NCI-H345 treated with DMSO at 0.1 percent for 48 hours (cell line): ENCODE measurements at regions not wholly inside any gene's neighbourhood (a gene's known extent, or its start where the extent isn't known, plus 50 kb on each side); places are given as distances from the start of the nearest gene placed in this dataset.
"Not testable (repeated sequence)": the region's sequence is repeated elsewhere in the genome, so short reads cannot be mapped to it uniquely, and the experiment has no call there.

ENCODE experiments used
- DNase-seq: peaks from one replicate; lab custom pipeline; 2025; ENCODE audit not compliant: unreplicated experiment; lab: John Stamatoyannopoulos, UW

DNA sequence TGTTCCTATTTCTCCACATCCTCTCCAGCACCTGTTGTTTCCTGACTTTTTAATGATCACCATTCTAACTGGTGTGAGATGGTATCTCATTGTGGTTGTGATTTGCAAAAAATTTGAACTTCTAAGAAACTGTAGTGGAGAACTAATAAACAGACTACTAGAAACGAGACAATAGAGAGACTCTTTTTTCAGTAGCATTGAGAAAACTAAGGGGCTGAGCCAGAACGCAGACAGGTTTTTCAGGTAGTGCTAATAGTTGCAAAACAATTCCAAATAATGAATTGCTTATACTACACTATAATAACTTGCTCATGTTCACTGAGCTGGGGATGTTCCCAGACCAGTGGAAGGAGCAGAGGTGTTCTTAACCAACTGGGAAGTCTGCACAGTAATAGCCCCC lies 98.8 kb upstream of the DPH5 start:
- no peak for DNase-seq

DNA sequence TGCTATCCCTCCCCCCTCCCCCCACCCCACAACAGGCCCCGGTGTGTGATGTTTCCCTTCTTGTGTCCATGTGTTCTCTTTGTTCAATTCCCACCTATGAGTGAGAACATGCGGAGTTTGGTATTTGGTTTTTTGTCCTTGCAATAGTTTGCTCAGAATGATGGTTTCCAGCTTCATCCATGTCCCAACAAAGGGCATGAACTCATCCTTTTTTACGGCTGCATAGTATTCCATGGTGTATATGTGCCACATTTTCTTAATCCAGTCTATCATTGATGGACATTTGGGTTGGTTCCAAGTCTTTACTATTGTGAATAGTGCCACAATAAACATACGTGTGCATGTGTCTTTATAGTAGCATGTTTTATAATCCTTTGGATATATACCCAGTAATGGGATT lies 98.3 kb upstream of the DPH5 start:
- DNase-seq = not testable (repeated sequence)

DNA sequence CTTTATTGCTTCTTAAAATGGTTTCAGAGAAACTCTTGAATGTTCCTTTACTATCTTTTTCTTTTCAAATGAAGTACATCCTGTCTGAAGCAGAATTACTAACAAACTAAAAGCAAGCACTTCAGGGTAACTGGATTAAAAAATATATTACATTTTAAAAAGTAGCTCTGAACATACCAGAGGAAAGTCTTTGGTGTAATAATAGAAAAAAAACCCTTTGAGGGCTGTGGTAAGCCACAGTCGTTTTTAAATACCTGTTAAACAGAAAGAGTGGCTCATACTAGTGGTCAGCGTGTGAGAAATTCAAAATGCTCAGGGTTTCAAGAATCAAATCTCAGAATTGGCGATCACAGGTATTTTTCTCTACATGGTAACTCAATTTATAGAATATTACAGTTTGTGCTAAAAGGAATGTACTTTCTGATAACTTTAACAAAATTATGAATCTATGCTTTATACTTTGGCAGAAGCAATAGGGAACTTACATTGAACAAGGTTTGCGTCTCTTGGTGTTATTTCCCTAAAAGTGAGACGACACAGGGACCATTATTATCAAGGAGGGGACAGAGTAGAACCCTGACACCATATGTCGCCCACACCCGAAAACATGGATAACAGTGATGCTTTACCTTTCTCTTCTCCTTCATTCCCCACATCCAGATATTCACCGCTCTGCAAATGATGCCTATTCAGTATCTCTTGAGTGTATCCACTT lies 97.0 kb upstream of the DPH5 start:
- DNase-seq = no peak

DNA sequence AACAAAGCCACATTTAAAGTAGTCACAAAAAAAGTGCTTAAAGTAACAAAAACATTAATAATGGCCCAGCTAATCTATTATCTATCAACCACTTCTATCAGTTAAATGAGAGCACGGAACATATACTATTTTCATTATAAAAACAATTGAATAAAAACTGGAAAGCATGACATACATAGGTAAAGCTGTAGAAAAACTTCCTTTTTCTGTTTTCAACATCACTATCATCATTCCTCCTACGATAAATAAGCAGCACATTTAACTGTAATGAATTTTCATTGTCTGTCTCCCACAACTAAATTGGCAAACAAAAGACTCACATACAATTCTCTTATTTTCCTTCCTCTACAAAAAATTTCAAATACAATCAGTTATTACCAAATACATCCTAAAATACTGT lies 96.4 kb upstream of the DPH5 start:
- DNase-seq = no peak

GRCh38 chr1:101121504-101121903 lies 95.9 kb upstream of the DPH5 start:
- DNase-seq = no peak

DNA sequence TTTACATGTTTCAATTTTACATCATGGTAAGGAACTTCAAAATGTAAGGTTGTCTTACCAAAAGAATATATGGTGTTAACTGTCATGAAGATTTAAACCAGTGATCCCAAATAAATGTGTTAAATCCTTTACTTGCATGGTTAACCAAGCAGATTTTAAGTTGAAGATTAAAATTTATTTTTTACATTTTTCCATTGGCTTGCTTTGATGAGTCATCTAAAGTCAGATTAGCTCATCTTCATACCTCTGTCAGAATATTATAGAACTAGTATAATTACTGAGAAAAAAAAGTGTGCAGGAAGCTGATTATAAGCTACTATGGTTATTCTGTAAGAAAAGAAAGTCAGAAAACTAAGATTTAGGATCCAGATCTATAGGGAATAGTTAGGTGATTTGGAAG lies 95.3 kb upstream of the DPH5 start:
- no peak for DNase-seq

DNA sequence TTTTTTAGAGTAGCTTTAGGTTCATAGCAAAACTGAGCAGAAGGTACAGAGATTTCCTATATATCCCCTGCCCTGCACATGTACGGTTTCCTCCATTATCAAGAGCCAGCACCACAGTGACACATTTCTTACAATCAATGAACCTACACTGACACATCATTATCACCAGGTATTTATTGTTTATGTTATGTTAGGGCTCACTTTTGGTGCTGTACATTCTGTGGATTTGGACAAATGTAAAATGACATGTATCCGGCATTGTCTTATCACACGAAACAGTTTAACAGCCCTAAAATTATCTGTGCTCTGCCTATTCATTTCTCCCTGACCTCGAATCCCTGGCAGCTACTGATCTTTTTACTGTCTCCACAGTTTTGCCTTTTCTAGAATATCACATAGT lies 93.7 kb upstream of the DPH5 start:
- DNase-seq = no peak

- DNase-seq = no peak
Measured at GRCh38 chr1:101116006-101116405, 90.4 kb upstream of the DPH5 start.

DNA sequence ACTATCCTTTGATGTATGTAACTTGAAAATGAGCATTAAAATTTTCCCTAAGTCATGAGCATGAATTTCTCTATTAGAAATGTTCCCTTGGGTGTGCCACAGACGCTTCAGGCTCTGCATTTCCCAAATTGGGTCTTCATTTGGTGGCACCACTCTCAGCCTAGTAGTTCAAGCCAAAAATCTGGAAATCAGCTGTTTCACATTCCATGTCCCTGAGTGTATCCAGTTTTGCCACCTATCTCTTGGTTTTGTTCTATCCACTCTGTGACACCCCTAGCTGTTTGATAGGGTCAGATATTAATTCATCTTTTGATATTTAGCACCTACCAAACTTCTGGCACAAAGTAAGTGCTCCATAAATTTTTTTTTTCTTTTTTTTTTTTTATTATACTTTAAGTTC lies 89.5 kb upstream of the DPH5 start:
- DNase-seq = no peak

GRCh38 chr1:101114128-101114527 lies 88.5 kb upstream of the DPH5 start:
- not testable (repeated sequence) for DNase-seq

- DNase-seq = no peak
Measured at GRCh38 chr1:101112051-101112780, 86.6 kb upstream of the DPH5 start.

- no peak for DNase-seq
Measured at GRCh38 chr1:101111461-101111860, 85.9 kb upstream of the DPH5 start.

DNA sequence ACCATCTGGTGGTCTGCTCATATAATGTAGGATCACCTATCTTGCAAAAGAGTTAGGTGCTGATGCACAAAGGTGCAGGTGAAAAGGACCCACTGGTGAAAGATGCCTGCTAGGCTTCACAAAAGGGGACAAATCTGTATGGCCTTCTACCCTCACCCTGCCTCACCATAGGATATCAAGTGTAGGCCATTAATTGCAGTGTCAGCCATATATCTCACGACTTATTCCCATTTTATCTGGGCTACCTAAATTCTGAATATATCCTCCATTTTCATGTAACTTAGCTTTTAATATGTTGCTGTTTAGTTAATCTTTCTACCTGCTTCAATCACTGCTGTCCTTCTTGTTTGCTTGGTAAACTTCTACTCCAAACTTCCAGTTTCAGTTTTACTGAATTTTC lies 84.2 kb upstream of the DPH5 start:
- no peak for DNase-seq

DNA sequence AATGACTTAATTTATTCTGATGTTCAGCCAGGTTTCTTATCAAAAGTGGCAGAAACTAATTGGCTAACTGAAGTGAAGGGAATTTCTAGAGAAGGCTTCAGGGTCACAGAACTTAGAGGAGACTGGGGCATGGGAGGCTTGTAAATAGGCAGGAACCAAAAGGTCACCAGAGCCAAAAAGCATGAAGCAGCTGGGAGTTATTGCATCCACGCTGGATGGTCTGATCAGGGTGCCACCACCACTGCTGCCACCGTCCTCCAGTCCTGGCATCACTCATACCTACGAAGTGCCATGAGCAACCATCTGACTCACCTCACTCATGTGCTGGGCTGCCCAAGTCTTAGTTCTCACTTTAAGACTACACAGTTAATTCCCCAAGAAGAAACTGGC lies 82.5 kb upstream of the DPH5 start:
- DNase-seq = no peak

DNA sequence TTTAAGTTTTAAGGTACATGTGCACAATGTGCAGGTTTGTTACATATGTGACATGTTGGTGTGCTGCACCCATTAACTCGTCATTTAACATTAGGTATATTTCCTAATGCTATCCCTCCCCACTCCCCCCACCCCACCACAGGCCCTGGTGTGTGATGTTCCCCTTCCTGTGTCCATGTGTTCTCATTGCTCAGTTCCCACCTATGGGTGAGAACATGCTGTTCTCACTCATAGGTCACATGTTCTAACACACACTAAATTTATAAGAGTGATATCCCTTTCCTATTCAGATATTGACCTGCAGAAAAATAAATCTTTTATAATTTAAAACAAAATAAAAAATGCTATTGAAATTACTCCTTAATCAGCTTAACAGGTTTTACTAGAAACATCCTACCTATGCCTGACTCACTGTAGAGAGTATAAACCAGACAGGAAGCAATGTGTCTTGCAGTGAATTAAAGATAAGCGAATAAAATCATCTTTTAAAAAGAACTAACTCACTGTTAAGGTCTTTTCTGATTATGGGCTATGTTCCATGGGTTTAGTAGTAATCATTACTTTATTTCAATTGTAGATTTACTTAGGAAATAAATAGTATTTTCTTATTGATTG lies 82.0 kb upstream of the DPH5 start:
- no peak for DNase-seq

GRCh38 chr1:101105877-101106276 lies 80.3 kb upstream of the DPH5 start:
- DNase-seq = no peak

DNA sequence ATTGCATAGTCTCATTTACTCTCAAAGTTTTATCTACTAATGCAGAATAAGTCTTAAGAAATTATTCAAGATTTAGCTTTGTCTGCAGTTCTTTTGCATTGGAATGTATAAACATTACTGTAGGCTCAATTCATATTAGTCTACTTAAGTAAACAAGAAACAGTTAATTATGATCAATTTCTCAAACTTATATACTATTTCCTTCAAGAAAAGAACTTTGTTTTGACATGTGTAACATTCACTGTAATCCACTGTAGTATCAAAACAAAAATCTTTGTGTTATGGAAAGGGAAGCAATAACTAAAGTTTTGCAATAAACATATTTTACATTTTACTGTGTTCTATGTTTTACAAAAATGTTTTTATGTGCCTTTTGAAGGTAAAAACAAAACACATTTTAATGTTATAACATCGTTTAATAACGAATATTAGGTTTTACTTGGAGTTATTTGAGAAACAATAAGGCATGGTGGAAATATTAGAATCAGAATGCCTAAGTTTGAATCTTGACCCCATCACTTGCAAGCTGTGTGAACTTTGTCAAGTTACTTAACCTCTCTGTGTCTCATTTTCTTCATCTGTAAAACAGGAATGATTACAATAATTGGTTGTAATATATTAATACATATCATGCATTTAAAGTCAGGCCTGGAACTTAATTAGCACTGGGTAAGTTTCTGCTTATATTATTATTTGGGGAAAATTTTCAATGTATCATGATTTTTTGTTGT lies 77.0 kb upstream of the DPH5 start:
- no peak for DNase-seq

DNA sequence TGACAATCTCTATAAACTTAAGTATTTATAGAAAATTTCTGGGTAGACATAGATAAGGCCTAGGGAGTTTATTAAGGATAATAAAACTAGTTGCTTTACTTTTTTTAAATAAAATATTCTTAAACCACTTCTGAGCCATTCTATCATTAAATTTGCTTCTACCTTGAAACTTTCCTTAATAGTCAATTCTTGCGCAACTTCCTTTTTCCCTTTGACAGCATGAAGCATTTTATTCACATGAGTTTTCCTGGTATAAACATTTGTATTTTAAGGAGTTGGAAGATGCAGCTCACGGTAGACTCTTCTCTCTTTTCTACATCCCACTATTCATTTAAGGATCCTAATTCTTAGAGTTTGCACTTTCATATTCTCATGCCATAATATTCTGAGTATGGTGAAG lies 75.8 kb upstream of the DPH5 start:
- DNase-seq = no peak

DNA sequence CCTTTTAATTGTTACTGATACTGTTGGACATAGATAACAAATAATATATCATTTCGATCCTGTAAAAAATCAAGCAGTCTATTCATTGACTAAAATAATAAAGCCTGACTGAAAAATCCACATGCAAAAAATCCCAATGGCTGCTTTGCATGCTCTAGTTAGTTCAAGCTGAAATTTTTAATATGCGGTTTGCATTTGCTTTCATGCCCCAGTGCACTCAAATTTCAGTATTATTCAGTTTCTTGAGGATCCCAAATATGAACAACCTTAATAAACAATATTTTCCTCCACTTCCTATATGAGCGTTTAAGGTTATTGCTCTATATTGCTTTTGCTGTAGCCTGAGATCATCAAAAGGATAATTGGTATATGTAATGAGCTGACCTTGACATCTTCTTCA lies 75.1 kb upstream of the DPH5 start:
- no peak for DNase-seq

DNA sequence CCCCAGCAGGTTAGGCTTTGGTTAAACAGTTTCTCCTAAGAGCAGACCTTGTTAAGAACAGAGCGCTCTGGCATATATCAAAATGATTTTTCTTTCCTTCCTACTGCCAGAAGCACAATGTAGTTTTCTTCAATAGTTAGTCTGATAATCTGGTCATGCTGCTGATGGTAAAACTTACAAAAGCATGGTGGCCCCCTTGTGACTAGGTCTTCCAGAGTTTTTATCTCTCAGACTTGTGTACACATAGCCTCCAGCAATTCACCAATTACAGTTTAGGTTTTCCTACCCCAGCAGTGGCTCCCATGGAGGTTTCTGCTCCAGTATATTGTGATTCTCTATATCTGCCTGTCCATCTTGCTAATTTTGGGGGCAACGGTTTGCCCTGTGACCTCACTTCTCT lies 73.3 kb upstream of the DPH5 start:
- no peak for DNase-seq

GRCh38 chr1:101098327-101098726 lies 72.7 kb upstream of the DPH5 start:
- DNase-seq = peak; percentile 10
